Gastroesophageal sphincter (tissue), 3 donors: ENCODE measurements at regions not wholly inside any gene's neighbourhood (a gene's known extent, or its start where the extent isn't known, plus 50 kb on each side); places are given as distances from the start of the nearest gene placed in this dataset.
"Not testable (repeated sequence)": the region's sequence is repeated elsewhere in the genome, so short reads cannot be mapped to it uniquely, and the experiment has no call there.

Experiments used
- CTCF ChIP-seq, 4 experiments: fragments of 200-600 bp in 2 of 4; fragments of 450-650 bp in 2 of 4; sonication (generic) in 1 of 4; IDR thresholded peaks; one replicate each; pipeline ENCODE4 v1.5.1; 2017 to 2019; ENCODE audit warnings: antibody characterized with exemption in 4 of 4, mild to moderate bottlenecking in 2 of 4, moderate library complexity in 2 of 4
- POLR2AphosphoS5 ChIP-seq: sonication (generic); formaldehyde crosslinking; IDR thresholded peaks from one replicate; pipeline ENCODE4 v1.6.1; 2017; ENCODE audit warnings: antibody characterized with exemption

DNA sequence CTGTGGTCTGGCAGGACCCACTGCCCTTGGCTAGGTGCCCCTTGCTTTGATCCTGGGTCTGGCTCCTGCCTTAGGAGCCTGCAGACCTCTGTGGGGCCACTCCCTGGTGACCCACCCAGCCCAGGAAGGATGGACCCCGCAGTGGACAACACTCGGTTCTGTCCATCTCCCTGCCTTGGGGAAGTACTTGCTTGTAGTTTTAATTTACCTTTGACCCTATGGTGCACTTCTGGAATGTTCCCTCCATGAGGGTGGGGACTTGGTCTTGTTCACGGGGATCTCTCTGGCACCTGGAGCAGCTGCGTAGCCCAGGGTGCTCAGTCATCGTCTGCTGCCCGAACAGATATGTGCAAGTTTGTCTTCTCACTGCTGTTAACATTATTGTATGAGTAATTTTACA is 171.3 kb downstream of the TRIM43 start:
- TF ChIP-seq CTCF (IDR thresholded peaks at IDR 0.05); POLR2AphosphoS5: not testable (repeated sequence)
